ENCODE measurements at regions not wholly inside any gene's neighbourhood (a gene's known extent, or its start where the extent isn't known, plus 50 kb on each side); places are given as distances from the start of the nearest gene placed in this dataset.

DNA sequence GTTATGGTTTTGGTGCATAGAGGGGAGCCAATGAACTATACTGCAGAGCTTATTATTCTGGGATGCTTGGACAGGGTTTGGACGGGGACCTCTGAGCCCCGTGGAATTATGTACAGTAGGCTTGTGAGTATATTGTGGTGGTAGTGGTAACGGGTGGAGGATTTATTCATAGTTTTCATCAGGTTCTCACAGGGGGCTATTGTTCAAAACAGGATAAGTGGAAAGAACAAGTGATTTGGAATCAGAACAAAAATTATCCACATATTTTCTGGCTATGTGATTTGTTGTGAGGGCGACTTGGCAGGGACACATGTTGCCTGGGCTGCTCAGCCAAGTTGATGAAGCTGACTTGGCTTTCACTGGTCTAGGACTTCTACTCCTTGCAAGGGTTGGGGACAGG, 64.6 kb upstream of the ELOVL5 start:
- DNase-seq: no peak

DNA sequence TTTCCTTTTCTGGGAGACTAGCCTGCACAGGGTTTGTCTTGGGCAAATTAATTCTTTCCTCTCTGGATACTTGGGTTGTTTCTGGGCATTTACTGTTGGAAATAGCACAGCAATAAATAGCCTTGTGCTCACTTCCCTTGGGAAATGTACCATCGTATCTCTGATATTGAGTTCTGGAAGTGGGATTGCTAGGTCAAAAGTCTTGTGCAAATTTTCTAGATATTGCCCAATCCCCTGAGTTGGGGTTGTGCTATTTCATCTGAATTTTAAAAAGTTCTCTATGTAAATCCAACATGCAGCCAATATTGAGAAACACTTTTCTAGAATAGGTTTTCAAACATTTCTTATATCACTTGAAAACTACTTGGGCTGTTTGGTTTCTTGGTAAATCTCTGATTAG, 64.0 kb upstream of the ELOVL5 start:
- no peak for DNase-seq

DNA sequence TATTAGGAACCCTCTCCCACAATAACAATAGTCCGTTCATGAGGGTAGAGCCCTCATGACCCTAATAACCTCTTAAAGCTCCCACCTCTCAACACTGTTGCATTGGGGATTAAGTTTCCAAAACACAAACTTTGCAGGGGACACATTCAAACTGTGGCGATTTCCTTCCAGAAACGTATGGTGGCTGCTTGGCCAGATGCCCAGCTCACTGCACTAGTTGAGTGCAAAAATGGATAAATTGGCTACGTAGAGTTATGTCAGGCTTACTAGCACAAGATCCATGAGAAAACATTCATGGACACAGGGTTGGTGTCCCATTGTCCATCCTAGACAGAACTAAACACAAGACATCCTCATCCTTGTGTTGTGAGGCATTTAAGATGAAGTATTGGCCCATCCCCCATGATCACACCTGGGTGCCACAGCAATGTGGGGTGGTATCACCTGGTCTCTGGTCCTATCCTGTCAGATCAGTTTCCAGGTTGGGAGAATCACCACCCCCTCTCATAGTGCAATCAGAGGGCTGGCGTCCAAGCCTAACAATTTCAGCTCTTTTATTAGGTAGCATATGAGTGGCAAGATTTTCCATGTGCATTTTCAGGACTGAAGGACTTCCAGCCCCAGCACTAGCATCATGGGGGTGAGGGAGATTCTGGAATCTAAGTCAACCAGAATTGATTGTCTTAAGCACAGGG, 63.4 kb upstream of the ELOVL5 start:
- DNase-seq: no peak

DNA sequence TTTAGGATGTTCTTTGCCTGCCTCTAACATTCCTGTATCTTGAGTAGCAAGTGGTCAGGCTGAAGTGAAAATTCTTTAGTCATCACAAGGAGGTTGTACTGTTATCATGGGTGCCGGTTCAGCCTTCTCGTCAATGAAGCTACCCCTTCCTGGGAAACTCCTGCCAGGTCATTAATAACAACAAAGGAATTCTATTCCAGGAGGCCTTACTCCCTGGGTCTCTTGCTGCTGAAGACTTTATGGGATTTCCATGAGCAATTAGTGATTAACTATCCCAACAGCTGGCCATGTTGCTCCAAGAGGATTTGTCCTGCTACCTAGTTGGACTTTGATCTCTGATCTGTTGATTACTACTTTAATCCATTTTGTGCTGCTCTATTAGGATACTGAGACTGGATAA, 62.7 kb upstream of the ELOVL5 start:
- DNase-seq: no peak

DNA sequence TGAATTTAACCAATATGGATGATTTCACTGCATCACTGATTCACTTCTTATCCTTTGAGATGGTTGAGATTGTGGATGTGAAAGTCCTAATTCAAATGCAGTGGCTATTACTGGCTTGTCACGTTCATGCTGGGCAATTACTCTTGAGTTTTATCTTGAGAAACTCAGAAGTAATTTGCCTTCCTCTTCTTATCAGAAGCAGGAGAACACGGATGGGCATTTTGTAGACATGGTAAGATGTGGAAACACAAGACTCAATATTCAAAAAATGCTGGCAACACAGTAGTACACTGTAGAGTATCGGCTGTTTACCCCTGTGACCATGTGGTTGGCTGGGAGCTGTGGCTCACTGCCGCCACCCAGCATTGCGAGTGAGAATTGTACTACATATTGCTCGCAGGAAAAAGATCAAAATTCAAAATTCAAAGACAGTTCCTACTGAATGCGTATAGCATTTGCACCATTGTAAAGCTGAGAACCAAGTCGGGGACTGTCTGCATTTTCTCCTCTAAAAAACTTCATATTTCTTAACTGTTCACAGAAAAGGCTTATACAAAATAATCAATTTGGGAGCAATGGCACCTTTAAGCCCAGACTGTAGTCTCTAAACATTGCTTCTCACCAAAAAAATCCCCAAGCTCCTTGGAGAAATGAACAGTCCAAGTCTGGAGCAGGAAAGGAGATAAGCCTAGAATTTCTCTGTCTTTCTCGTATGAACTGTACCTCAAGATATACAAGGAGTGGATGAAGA, 61.9 kb upstream of the ELOVL5 start:
- DNase-seq: no peak

DNA sequence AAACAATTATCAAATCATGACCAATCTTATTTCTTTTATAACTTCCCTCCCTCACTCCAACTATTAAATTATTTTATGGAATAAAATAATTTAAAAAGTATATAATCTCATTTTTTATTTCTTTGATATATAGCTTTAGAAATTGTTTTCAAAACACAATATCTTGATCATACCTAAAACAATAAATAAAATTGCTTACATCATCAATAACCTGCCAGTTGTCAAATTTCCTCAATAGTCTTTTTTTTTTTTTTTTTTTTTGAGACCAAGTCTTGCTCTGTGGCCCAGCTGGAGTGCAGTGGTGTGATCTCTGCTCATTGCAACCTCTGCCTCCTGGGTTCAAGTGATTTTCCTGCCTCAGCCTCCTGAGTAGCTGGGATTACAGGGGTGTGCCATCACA, 60.1 kb upstream of the ELOVL5 start:
- DNase-seq: no peak

DNA sequence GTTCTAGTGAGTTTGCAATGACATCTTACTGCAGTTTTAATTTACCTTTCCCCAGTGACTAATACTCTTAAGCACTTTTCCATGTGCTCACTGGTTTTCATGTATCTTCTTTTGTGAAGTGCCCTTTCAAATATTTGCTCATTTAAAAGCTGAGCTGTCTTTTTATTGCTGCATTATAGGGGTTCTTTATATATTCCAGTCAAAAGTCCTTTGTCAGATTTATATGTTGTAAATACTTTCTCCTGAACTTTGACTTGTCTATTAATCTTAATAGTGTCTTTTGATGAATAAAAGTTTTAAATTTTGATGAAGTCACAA, 50.2 kb upstream of the ELOVL5 start:
- no peak for DNase-seq

DNA sequence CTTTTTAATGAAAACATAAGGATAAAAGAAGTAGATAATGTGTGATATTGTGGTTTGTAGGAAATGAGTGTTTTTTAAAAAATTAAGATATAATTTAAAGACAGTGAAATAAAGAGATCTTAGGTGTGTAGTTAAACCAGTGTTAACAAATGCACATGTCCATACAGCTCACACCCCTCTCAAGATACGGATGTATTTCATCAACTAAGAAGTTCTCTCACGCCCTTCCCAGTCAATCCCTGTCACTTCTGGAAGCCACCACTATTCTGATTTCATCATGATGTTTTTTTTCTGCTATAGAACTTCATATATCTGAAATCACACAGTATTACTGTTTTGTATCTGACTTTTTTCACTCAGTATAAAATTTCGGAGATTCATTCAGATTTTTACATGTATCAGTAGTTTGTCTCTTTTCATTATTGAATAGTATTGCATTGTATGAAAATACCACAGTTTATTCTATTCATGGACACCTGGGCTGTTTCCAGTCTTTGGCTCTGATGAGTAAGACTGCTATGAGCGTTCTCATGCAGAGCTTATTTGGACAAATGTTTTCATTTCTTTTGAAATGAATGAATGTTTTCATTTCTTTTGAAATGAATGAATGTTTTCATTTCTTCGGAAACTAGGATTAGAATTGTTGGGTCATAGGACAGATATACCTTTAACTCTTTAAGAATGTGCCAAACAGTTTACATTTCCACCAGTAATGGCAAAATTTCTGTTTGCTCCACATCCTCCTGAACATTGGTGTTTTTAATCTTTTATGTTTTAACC, 49.7 kb upstream of the ELOVL5 start:
- DNase-seq: no peak
